ENCODE measurements at regions not wholly inside any gene's neighbourhood (a gene's known extent, or its start where the extent isn't known, plus 50 kb on each side); places are given as distances from the start of the nearest gene placed in this dataset.
A peak's percentile ranks its signal among the peaks of the same experiment; 100 is the strongest.

DNA sequence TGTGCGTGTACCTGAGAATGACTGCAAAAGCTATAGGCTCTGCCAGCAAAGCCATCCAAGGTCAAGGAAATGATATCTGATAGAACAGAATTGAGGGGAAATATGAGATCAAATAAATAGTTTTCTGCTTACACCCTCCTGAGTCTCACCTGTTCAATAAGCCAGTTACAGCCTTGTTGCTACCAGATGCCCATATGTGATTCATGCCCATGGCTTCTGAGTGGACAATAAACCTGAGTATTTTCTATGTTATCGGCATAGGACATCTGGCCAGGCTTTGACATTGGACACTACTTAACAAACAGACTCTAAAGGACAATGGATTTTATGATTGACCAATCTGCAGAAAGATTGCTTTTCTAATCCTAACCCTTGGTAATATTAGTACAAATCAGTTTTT lies 297.9 kb downstream of the LRATD1 start:
- no peaks in the 10 kb centered on the region for H3K79me2 ChIP-seq (ENCODE audit: low read length)
- H3K36me3 ChIP-seq (ENCODE audit: low read depth, low read length), result no peaks in the 10 kb centered on the region
- no peaks in the 10 kb centered on the region for H3K9me2 ChIP-seq (replicated peaks; ENCODE audit: low read length)
- no TSS peak for BruUV-seq (replicated peaks)
- H3K27ac ChIP-seq (ENCODE audit: low read length), result peak overlapping the region; percentile 31; the same call in 1 of the 2 replicates
- POLR2A ChIA-PET (ENCODE audit: unreplicated experiment), result no interaction called here
- H3F3A ChIP-seq (ENCODE audit: low read length, unreplicated experiment), result no peaks in the 10 kb centered on the region
- DNase-seq (peak; percentile 68), ATAC-seq (no peak)
- no peaks in the 10 kb centered on the region for H3K9me3 ChIP-seq (ENCODE audit: low read length)
- no peak overlapping the region for H3K4me3 ChIP-seq (ENCODE audit: low read length)
- TF ChIP-seq, protein P1, sequence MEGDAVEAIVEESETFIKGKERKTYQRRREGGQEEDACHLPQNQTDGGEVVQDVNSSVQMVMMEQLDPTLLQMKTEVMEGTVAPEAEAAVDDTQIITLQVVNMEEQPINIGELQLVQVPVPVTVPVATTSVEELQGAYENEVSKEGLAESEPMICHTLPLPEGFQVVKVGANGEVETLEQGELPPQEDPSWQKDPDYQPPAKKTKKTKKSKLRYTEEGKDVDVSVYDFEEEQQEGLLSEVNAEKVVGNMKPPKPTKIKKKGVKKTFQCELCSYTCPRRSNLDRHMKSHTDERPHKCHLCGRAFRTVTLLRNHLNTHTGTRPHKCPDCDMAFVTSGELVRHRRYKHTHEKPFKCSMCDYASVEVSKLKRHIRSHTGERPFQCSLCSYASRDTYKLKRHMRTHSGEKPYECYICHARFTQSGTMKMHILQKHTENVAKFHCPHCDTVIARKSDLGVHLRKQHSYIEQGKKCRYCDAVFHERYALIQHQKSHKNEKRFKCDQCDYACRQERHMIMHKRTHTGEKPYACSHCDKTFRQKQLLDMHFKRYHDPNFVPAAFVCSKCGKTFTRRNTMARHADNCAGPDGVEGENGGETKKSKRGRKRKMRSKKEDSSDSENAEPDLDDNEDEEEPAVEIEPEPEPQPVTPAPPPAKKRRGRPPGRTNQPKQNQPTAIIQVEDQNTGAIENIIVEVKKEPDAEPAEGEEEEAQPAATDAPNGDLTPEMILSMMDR (conservative IDR thresholded peaks at IDR 0.05; ENCODE audit: low read depth, low read length), result no peak
- TF ChIP-seq EZH2phosphoT487 (IDR thresholded peaks at IDR 0.05; ENCODE audit: borderline replicate concordance, low read length) (no peak), EZH2 (IDR thresholded peaks at IDR 0.05; ENCODE audit: low read length, unreplicated experiment) (no peak)
- no peaks in the 10 kb centered on the region for H4K20me1 ChIP-seq (ENCODE audit: low read length)
- intact Hi-C loops (cut with micrococcal nuclease), result no loop called here
- H3K27me3 ChIP-seq (ENCODE audit: low read length), result no peaks in the 10 kb centered on the region
- H3K4me2 ChIP-seq (ENCODE audit: low read length), result no peak overlapping the region
- H3K4me1 ChIP-seq (ENCODE audit: insufficient read depth, low read length), result peaks cover 26% of the 10 kb centered on the region
- CTCF ChIA-PET, result no interaction called here
- no peak overlapping the region for H2AFZ ChIP-seq (ENCODE audit: low read length)
- H3K9ac ChIP-seq (ENCODE audit: low read length), result no peak overlapping the region

DNA sequence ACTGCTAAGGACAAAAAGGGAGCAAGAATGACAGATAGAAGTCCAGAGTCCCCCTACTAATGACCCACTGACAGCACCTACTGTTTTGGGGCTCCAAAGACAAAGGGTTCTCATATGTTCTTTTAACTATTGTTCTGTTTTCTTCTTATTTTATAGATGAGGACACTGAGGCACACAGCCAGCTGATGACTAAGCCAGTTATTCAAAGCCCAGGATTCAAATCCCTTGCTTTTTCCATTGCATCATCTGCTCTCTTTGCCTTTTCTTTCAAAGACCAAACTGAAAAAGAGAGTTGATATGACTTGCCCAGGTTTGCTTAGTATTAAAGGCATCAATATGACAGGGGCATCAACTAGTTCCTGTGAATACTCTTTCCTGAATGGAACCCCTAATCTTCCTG lies 299.8 kb downstream of the LRATD1 start:
- Histone ChIP-seq H3K27ac (ENCODE audit: low read length) (no peak overlapping the region), H3K9me2 (replicated peaks; ENCODE audit: low read length) (no peaks in the 10 kb centered on the region), H3K9ac (ENCODE audit: low read length) (no peak overlapping the region), H2AFZ (ENCODE audit: low read length) (no peak overlapping the region), H3K4me2 (ENCODE audit: low read length) (no peak overlapping the region), H3K79me2 (ENCODE audit: low read length) (no peaks in the 10 kb centered on the region), H3K4me3 (ENCODE audit: low read length) (no peak overlapping the region), H3F3A (ENCODE audit: low read length, unreplicated experiment) (no peaks in the 10 kb centered on the region), H3K4me1 (ENCODE audit: insufficient read depth, low read length) (peaks cover 21% of the 10 kb centered on the region), H3K27me3 (ENCODE audit: low read length) (no peaks in the 10 kb centered on the region), H3K9me3 (ENCODE audit: low read length) (no peaks in the 10 kb centered on the region), H4K20me1 (ENCODE audit: low read length) (no peaks in the 10 kb centered on the region), H3K36me3 (ENCODE audit: low read depth, low read length) (no peaks in the 10 kb centered on the region)
- TF ChIP-seq, protein P1 (conservative IDR thresholded peaks at IDR 0.05; ENCODE audit: low read depth, low read length), result no peak
- TF ChIP-seq EZH2phosphoT487 (IDR thresholded peaks at IDR 0.05; ENCODE audit: borderline replicate concordance, low read length) (no peak), EZH2 (IDR thresholded peaks at IDR 0.05; ENCODE audit: low read length, unreplicated experiment) (no peak)
- CTCF ChIA-PET, result no interaction called here
- ATAC-seq (no peak), DNase-seq (no peak)
- intact Hi-C loops (cut with micrococcal nuclease), result no loop called here
- POLR2A ChIA-PET (ENCODE audit: unreplicated experiment), result no interaction called here
- no TSS peak for BruUV-seq (replicated peaks)

DNA sequence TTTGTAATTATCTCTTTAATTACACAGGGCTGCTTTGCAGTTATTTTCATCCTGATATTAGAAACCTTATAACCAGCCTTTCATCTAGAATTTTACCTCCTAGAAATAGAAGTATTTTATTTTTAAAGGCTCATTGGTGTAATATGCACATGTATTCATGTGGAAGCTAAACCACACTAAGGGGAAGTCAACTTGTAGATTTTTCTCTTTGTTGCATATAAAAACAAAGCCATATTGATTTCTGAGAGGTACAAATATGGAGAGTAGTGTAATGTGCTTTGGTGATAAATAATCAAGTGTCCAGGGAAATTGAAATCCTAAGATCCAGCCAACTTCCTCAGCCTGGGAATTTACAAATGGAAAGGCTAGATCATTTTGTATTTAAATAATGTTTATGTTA lies 301.2 kb downstream of the LRATD1 start:
- Histone ChIP-seq H3K27ac (ENCODE audit: low read length) (no peak overlapping the region), H3K36me3 (ENCODE audit: low read depth, low read length) (no peaks in the 10 kb centered on the region), H3K27me3 (ENCODE audit: low read length) (no peaks in the 10 kb centered on the region), H2AFZ (ENCODE audit: low read length) (no peak overlapping the region), H3K9ac (ENCODE audit: low read length) (no peak overlapping the region), H3K9me3 (ENCODE audit: low read length) (no peaks in the 10 kb centered on the region), H3K4me1 (ENCODE audit: insufficient read depth, low read length) (peaks cover 12% of the 10 kb centered on the region), H3K79me2 (ENCODE audit: low read length) (no peaks in the 10 kb centered on the region), H3K4me3 (ENCODE audit: low read length) (no peak overlapping the region), H3F3A (ENCODE audit: low read length, unreplicated experiment) (no peaks in the 10 kb centered on the region), H4K20me1 (ENCODE audit: low read length) (no peaks in the 10 kb centered on the region), H3K4me2 (ENCODE audit: low read length) (no peak overlapping the region), H3K9me2 (replicated peaks; ENCODE audit: low read length) (no peaks in the 10 kb centered on the region)
- ChIA-PET CTCF (no interaction called here), POLR2A (ENCODE audit: unreplicated experiment) (no interaction called here)
- ATAC-seq, result no peak
- intact Hi-C loops (cut with micrococcal nuclease), result no loop called here
- BruUV-seq (replicated peaks), result no TSS peak
- TF ChIP-seq EZH2 (IDR thresholded peaks at IDR 0.05; ENCODE audit: low read length, unreplicated experiment), result no peak
- TF ChIP-seq EZH2phosphoT487 (IDR thresholded peaks at IDR 0.05; ENCODE audit: borderline replicate concordance, low read length), result no peak
- TF ChIP-seq, protein P1 (conservative IDR thresholded peaks at IDR 0.05; ENCODE audit: low read depth, low read length), result no peak
- DNase-seq, result no peak

All from PC-3 (cell line).